ENCODE measurements at regions not wholly inside any gene's neighbourhood (a gene's known extent, or its start where the extent isn't known, plus 50 kb on each side); places are given as distances from the start of the nearest gene placed in this dataset.
A peak's percentile ranks its signal among the peaks of the same experiment; 100 is the strongest.
"Not testable (repeated sequence)": the region's sequence is repeated elsewhere in the genome, so short reads cannot be mapped to it uniquely, and the experiment has no call there.

- peak; percentile 56 for DNase-seq
Measured at GRCh38 chr5:88666761-88667495, 216.1 kb downstream of the MEF2C start.

GRCh38 chr5:88665750-88666215, 217.2 kb downstream of the MEF2C start:
- DNase-seq, result no peak

GRCh38 chr5:88664645-88665044, 218.3 kb downstream of the MEF2C start:
- no peak for DNase-seq

GRCh38 chr5:88663793-88664216, 219.2 kb downstream of the MEF2C start:
- DNase-seq, result no peak

GRCh38 chr5:88662846-88663245, 220.1 kb downstream of the MEF2C start:
- DNase-seq, result no peak

- no peak for DNase-seq
Measured at GRCh38 chr5:88661806-88662207, 221.2 kb downstream of the MEF2C start.

GRCh38 chr5:88660947-88661805, 221.8 kb downstream of the MEF2C start:
- peak; percentile 84 for DNase-seq

- peak; percentile 49 for DNase-seq
Measured at GRCh38 chr5:88660264-88660946, 222.6 kb downstream of the MEF2C start.

- no peak for DNase-seq
Measured at GRCh38 chr5:88659529-88660263, 223.3 kb downstream of the MEF2C start.

- no peak for DNase-seq
Measured at GRCh38 chr5:88658886-88659285, 224.1 kb downstream of the MEF2C start.

- DNase-seq, result no peak
Measured at GRCh38 chr5:88657906-88658775, 224.8 kb downstream of the MEF2C start.

GRCh38 chr5:88657136-88657535, 225.8 kb downstream of the MEF2C start:
- DNase-seq, result no peak

- DNase-seq, result no peak
Measured at GRCh38 chr5:88656221-88656950, 226.6 kb downstream of the MEF2C start.

GRCh38 chr5:88653471-88653870, 229.5 kb downstream of the MEF2C start:
- DNase-seq, result no peak

GRCh38 chr5:88647901-88648300, 235.1 kb downstream of the MEF2C start:
- no peak for DNase-seq

- DNase-seq, result no peak
Measured at GRCh38 chr5:88646866-88647265, 236.1 kb downstream of the MEF2C start.

- DNase-seq, result no peak
Measured at GRCh38 chr5:88644676-88645075, 238.3 kb downstream of the MEF2C start.

- DNase-seq, result no peak
Measured at GRCh38 chr5:88643315-88643714, 239.7 kb downstream of the MEF2C start.

GRCh38 chr5:88634014-88634413, 249.0 kb downstream of the MEF2C start:
- DNase-seq, result no peak

GRCh38 chr5:88622890-88623289, 260.1 kb downstream of the MEF2C start:
- not testable (repeated sequence) for DNase-seq

GRCh38 chr5:88615767-88616166, 267.2 kb downstream of the MEF2C start:
- DNase-seq, result not testable (repeated sequence)
